ENCODE measurements at regions not wholly inside any gene's neighbourhood (a gene's known extent, or its start where the extent isn't known, plus 50 kb on each side); places are given as distances from the start of the nearest gene placed in this dataset.

GRCh38 chr14:85205875-85206274 is 324.1 kb upstream of the FLRT2 start:
- no peak overlapping the region for H2AFZ ChIP-seq (ENCODE audit: low read length)
- no peaks in the 10 kb centered on the region for H3K4me1 ChIP-seq (ENCODE audit: insufficient read depth, low read length, severe bottlenecking)
- no peak overlapping the region for H3K4me2 ChIP-seq (ENCODE audit: low read length)
- H3F3A ChIP-seq (ENCODE audit: insufficient read depth, low read length) = no peaks in the 10 kb centered on the region
- H3K9ac ChIP-seq (ENCODE audit: low read length) = no peak overlapping the region
- H3K9me2 ChIP-seq (ENCODE audit: low read depth, low read length) = no peaks in the 10 kb centered on the region
- no peak overlapping the region for H3K27ac ChIP-seq (ENCODE audit: low read depth, low read length, poor library complexity, severe bottlenecking)
- H3K36me3 ChIP-seq (ENCODE audit: insufficient read depth, low read length) = no peaks in the 10 kb centered on the region
- no peaks in the 10 kb centered on the region for H3K79me2 ChIP-seq (ENCODE audit: insufficient read depth, low read length)
- TF ChIP-seq CTCF (IDR thresholded peaks at IDR 0.05; ENCODE audit: low read length) (no peak), EZH2 (IDR thresholded peaks at IDR 0.05; ENCODE audit: borderline replicate concordance, low read length) (no peak)
- no peaks in the 10 kb centered on the region for H3K27me3 ChIP-seq (ENCODE audit: insufficient read depth, low read length)
- H4K20me1 ChIP-seq (ENCODE audit: insufficient read depth, low read length) = no peaks in the 10 kb centered on the region
- no peaks in the 10 kb centered on the region for H3K9me3 ChIP-seq (ENCODE audit: low read length)
- H3K4me3 ChIP-seq (ENCODE audit: low read depth, low read length, poor library complexity, severe bottlenecking) = no peak overlapping the region

DNA sequence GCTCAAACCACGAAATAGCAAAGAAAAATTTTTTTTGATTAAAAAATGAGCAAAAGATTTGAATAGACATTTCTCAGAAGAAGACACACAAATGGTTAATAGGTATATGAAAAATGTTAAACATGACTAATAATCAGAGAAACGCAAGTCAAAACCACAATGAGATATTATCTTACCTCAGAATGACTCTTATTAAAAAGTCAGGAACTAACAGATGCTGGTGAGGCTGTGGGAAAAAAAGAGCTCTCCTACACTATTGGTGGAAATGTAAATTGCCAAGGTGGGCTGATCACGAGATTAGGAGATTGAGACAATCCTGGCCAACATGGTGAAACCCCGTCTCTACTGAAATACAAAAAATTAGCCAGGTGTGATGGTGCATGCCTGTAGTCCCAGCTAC is 315.5 kb upstream of the FLRT2 start:
- Histone ChIP-seq H2AFZ (ENCODE audit: low read length) (no peak overlapping the region), H3K27ac (ENCODE audit: low read depth, low read length, poor library complexity, severe bottlenecking) (no peak overlapping the region), H3F3A (ENCODE audit: insufficient read depth, low read length) (no peaks in the 10 kb centered on the region), H3K4me2 (ENCODE audit: low read length) (no peak overlapping the region), H3K27me3 (ENCODE audit: insufficient read depth, low read length) (no peaks in the 10 kb centered on the region), H4K20me1 (ENCODE audit: insufficient read depth, low read length) (no peaks in the 10 kb centered on the region), H3K79me2 (ENCODE audit: insufficient read depth, low read length) (no peaks in the 10 kb centered on the region), H3K9me2 (ENCODE audit: low read depth, low read length) (no peaks in the 10 kb centered on the region), H3K9ac (ENCODE audit: low read length) (no peak overlapping the region), H3K36me3 (ENCODE audit: insufficient read depth, low read length) (no peaks in the 10 kb centered on the region), H3K9me3 (ENCODE audit: low read length) (no peaks in the 10 kb centered on the region), H3K4me3 (ENCODE audit: low read depth, low read length, poor library complexity, severe bottlenecking) (no peak overlapping the region), H3K4me1 (ENCODE audit: insufficient read depth, low read length, severe bottlenecking) (no peaks in the 10 kb centered on the region)
- TF ChIP-seq EZH2 (IDR thresholded peaks at IDR 0.05; ENCODE audit: borderline replicate concordance, low read length) (no peak), CTCF (IDR thresholded peaks at IDR 0.05; ENCODE audit: low read length) (no peak)

DNA sequence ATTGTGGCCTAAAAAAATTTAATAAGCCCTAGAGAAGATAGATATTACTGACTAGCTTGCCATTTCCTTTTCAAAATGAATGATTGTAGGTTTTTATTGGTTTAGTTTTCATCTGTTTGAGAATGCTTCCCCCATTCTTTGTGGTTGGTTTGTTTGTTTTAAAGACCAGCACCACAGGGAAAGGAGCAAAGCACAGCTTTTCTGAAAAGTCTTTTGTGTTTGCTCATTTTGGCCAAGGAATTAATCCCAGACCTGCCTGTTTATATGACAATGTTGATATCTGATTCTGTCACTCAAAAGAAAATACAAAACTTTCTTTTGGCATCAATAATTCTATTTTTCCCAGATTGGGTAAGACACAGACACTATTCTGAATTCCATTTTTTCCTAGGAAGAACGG is 312.5 kb upstream of the FLRT2 start:
- Histone ChIP-seq H3F3A (ENCODE audit: insufficient read depth, low read length) (no peaks in the 10 kb centered on the region), H4K20me1 (ENCODE audit: insufficient read depth, low read length) (no peaks in the 10 kb centered on the region), H3K36me3 (ENCODE audit: insufficient read depth, low read length) (no peaks in the 10 kb centered on the region), H3K9me3 (ENCODE audit: low read length) (no peaks in the 10 kb centered on the region), H3K4me2 (ENCODE audit: low read length) (no peak overlapping the region), H3K79me2 (ENCODE audit: insufficient read depth, low read length) (no peaks in the 10 kb centered on the region), H2AFZ (ENCODE audit: low read length) (no peak overlapping the region), H3K9me2 (ENCODE audit: low read depth, low read length) (no peaks in the 10 kb centered on the region), H3K27me3 (ENCODE audit: insufficient read depth, low read length) (no peaks in the 10 kb centered on the region), H3K9ac (ENCODE audit: low read length) (no peak overlapping the region), H3K4me3 (ENCODE audit: low read depth, low read length, poor library complexity, severe bottlenecking) (no peak overlapping the region), H3K27ac (ENCODE audit: low read depth, low read length, poor library complexity, severe bottlenecking) (no peak overlapping the region), H3K4me1 (ENCODE audit: insufficient read depth, low read length, severe bottlenecking) (no peaks in the 10 kb centered on the region)
- TF ChIP-seq EZH2 (IDR thresholded peaks at IDR 0.05; ENCODE audit: borderline replicate concordance, low read length) (no peak), CTCF (IDR thresholded peaks at IDR 0.05; ENCODE audit: low read length) (no peak)
